Activated naive CD4-positive, alpha-beta T cell treated with anti-CD3 and anti-CD28 coated beads, Interleukin-2, amount 10 ng/mL, durations not matched to agents 7 days and 5 days (primary cell): ENCODE measurements at regions not wholly inside any gene's neighbourhood (a gene's known extent, or its start where the extent isn't known, plus 50 kb on each side); places are given as distances from the start of the nearest gene placed in this dataset.

Experiments used
- CTCF ChIA-PET: fragments of 350-600 bp; sonication (Branson Sonifier 250); formaldehyde crosslinking; loops from one replicate; lab custom pipeline; 2021; ENCODE audit warnings: antibody characterized with exemption; lab: Charles Lee
- DNase-seq: peaks from one replicate; pipeline ENCODE4 v3.0.0-alpha.2; 2020
- H3K27ac Mint-ChIP-seq: one replicate; pipeline ENCODE4 v1.8.0; 2021; ENCODE audit warnings: mild to moderate bottlenecking, moderate library complexity, mixed read lengths
- H3K27me3 Mint-ChIP-seq: one replicate; pipeline ENCODE4 v1.8.0; 2021; ENCODE audit warnings: mild to moderate bottlenecking, mixed read lengths
- H3K36me3 Mint-ChIP-seq: one replicate; pipeline ENCODE4 v1.8.0; 2021; ENCODE audit warnings: mixed read lengths
- H3K4me1 Mint-ChIP-seq: one replicate; pipeline ENCODE4 v1.8.0; 2021; ENCODE audit warnings: mixed read lengths
- H3K4me3 Mint-ChIP-seq: one replicate; pipeline ENCODE4 v1.8.0; 2021; ENCODE audit warnings: mild to moderate bottlenecking, moderate library complexity, mixed read lengths
- H3K9me3 Mint-ChIP-seq: one replicate; pipeline ENCODE4 v1.8.0; 2021; ENCODE audit warnings: mixed read lengths

DNA sequence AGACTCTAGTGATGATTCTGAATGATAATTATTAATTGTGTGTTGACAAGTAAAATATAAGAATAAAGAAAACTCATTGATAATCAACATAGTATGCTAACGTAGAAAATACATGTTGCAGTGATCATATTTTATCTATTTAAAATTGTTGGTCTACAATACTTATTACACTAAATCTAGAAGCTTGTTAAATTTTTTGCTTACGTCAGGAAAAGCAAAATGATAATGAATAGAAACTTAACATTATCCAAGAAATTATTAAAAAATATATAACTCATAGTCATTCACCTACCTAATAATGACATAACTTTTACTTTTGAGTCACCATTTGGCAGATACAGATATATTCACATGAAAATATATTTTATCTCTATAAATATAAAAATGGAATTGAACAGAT, 984.1 kb downstream of the PLOD2 start:
- no peak for DNase-seq
- CTCF ChIA-PET = no interaction called here
- H3K27ac Mint-ChIP-seq = no peak overlapping the region

DNA sequence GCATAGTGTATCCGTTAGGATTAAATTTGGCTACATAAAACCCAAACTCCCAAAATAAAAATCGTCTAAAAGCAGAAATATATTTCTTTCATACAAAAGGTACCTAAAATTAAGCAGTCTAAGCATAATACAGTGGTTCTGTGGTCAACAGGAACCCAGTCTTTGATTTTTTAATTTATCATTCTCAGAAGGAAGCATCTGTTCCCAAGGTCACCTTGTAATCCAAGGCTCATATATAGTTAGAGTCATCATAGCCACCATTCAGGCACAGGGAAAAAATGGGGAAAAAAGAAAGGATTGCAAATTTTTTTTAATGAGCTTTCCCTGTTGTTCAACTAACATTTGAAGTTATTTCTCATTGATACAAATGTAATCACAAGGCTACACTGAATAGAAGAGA, 983.2 kb downstream of the PLOD2 start:
- Mint-ChIP-seq H3K27ac (no peak overlapping the region), H3K4me1 (no peaks in the 10 kb centered on the region), H3K27me3 (no peaks in the 10 kb centered on the region), H3K9me3 (no peaks in the 10 kb centered on the region), H3K4me3 (no peak overlapping the region), H3K36me3 (no peaks in the 10 kb centered on the region)
- CTCF ChIA-PET = no interaction called here
- no peak for DNase-seq

More for the DNA sequence above, 984.1 kb downstream of the PLOD2 start:
- Mint-ChIP-seq H3K27me3 (no peaks in the 10 kb centered on the region), H3K36me3 (no peaks in the 10 kb centered on the region), H3K4me1 (no peaks in the 10 kb centered on the region), H3K9me3 (peaks cover 2% of the 10 kb centered on the region), H3K4me3 (no peak overlapping the region)

DNA sequence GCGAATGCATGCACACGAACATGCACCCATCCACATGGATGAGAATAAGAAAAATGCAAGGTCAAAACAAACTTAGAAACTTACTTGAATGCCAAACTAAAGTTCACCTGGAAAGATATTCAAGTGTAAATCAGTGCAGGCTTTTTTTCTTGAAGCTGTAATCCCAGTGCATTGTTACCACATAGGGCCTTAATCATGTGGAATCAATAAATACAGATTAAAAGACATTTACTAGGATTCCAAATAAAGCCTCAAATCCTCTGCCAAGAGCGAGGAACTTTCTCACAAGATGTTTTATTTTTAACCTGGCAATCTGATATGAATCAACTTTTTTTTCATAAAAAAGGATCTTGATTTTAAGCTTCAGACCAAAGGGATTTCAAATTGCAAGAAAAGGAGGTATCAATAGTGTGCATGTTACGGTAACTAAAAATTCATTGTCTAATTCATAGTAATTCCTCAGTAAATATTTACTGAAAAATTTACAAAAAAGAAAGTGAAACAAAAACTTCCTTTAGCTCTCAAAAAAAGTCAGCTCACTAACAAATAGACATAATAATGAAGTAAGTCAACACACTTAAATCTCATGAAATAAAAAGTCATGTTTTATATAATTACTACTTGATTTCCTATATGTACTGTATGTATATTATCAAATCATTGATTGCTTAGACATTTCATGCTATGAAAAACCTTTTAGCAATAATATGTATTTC, 978.6 kb downstream of the PLOD2 start:
- Mint-ChIP-seq H3K27me3 (no peaks in the 10 kb centered on the region), H3K4me1 (no peaks in the 10 kb centered on the region), H3K9me3 (no peaks in the 10 kb centered on the region), H3K36me3 (no peaks in the 10 kb centered on the region), H3K27ac (no peak overlapping the region), H3K4me3 (no peak overlapping the region)
- CTCF ChIA-PET = interaction anchor here (0.6 kb wide), 1 partner anchor 303 kb away, joined by 3 read pairs; no protein-coding TSS in a partner anchor
- no peak for DNase-seq

DNA sequence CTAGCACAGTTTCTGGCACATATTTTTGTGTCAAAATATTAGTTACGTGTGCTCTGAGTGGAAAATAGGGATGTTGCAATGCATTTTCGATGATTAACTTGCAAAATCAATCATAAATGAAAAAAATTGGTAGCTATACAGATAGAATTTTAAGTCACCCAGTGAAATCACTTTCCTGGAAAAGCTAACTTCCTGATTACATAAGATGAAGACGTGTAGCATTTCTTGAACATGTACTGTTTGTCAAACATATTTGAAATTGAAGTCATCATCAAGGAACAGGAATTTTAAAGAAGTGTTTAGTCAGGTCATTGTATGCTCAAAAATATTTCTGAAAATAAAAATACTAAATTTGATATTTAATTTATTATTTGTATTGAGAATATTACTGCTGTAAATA, 977.7 kb downstream of the PLOD2 start:
- Mint-ChIP-seq H3K9me3 (no peaks in the 10 kb centered on the region), H3K36me3 (no peaks in the 10 kb centered on the region), H3K27me3 (no peaks in the 10 kb centered on the region), H3K4me1 (no peaks in the 10 kb centered on the region), H3K4me3 (no peak overlapping the region), H3K27ac (no peak overlapping the region)
- DNase-seq = no peak
- CTCF ChIA-PET = no interaction called here

DNA sequence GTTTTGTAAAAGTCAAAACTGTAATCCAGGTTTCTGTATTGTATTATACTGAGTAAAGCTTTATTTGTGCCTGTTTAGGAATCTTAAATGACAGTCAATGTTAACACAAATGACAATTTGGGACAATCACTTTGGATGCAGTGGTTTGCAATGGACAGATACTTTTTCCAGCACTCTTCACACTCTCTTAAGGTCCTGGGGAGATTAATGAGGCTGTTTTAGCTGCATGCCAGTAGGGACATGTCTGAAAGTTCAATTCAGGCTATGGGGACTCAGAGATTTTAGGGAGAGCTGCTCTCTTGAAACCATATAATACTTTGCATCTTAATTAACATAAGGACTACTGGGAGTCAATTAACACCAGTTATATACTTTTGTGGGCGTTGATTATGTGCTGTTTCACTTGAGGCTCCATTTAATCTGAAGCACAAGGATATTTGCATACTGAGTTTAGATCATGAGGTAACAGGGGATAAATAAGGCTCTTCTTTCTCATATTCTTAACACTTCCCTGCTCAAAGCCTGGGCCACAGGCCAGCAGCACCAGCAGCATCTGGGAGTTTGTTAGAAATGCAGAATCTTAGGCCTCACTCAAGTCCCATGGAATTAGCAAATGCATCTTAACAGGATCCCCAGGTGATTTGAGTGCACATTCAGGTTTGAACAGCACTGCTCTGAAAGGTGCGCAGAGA, 972.8 kb downstream of the PLOD2 start:
- CTCF ChIA-PET = no interaction called here
- Mint-ChIP-seq H3K36me3 (no peaks in the 10 kb centered on the region), H3K27me3 (no peaks in the 10 kb centered on the region), H3K9me3 (no peaks in the 10 kb centered on the region), H3K27ac (no peak overlapping the region), H3K4me3 (no peak overlapping the region), H3K4me1 (no peaks in the 10 kb centered on the region)
- DNase-seq = no peak

DNA sequence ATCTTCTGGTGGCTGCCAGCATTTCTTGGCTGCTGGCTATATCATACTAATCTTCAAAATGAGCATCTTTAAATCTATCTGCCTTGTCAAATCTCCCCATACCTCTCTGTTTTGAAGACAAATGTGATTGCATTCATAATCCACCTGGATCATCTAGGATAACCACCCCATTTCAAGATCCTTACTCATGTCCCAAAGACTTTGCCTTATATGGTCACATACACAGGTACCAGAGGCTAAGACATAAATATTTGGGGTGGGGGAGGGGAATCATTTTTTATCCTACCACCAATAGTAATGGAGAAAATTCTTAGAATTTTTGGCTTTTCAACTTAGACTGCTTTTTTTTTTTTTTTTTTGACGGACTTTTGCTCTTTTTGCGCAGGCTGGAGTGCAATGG, 970.8 kb downstream of the PLOD2 start:
- Mint-ChIP-seq H3K9me3 (no peaks in the 10 kb centered on the region), H3K4me1 (no peaks in the 10 kb centered on the region), H3K27ac (no peak overlapping the region), H3K27me3 (no peaks in the 10 kb centered on the region), H3K4me3 (no peak overlapping the region), H3K36me3 (no peaks in the 10 kb centered on the region)
- DNase-seq = no peak
- CTCF ChIA-PET = no interaction called here

DNA sequence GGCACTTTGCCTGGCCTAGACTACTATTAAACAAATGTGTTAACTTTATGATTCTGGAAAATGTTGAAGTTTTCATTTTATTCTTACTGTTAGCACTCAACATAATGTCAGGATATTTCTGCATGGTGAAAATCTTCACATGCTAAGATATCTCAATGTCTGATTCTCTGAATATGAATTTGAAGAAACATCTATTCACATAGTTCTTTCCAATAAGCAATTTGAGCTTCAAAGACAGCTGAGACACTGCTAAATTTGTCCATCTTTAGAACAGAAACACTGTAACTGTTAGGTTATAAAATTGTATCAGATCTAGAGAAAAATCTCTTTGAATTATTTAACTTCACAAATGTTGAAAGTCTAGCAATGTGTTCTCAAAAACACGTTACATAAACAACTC, 970.2 kb downstream of the PLOD2 start:
- Mint-ChIP-seq H3K27me3 (no peaks in the 10 kb centered on the region), H3K4me3 (no peak overlapping the region), H3K9me3 (no peaks in the 10 kb centered on the region), H3K27ac (no peak overlapping the region), H3K36me3 (no peaks in the 10 kb centered on the region), H3K4me1 (no peaks in the 10 kb centered on the region)
- CTCF ChIA-PET = no interaction called here
- DNase-seq = no peak

DNA sequence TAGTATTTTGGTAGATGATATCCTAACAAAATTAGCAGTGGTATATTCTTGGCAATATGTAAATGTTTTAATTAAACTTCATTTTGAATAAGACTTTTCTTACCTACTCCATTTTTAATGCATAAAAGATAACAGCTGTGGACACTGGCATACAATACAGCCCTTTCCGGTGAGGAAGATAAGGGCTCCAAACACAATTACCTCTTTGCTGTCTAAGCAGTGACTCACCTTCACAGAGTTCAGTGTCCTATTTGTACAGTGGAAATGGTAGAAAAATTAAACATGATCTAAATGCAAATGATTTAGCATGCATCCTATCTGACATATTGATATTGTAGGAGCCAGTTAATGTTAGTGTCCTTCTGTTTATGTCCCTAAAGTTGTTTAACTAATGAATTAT, 969.4 kb downstream of the PLOD2 start:
- Mint-ChIP-seq H3K36me3 (no peaks in the 10 kb centered on the region), H3K27ac (no peak overlapping the region), H3K4me3 (no peak overlapping the region), H3K9me3 (peaks cover under 1% of the 10 kb centered on the region), H3K27me3 (no peaks in the 10 kb centered on the region), H3K4me1 (no peaks in the 10 kb centered on the region)
- no peak for DNase-seq
- CTCF ChIA-PET = no interaction called here

DNA sequence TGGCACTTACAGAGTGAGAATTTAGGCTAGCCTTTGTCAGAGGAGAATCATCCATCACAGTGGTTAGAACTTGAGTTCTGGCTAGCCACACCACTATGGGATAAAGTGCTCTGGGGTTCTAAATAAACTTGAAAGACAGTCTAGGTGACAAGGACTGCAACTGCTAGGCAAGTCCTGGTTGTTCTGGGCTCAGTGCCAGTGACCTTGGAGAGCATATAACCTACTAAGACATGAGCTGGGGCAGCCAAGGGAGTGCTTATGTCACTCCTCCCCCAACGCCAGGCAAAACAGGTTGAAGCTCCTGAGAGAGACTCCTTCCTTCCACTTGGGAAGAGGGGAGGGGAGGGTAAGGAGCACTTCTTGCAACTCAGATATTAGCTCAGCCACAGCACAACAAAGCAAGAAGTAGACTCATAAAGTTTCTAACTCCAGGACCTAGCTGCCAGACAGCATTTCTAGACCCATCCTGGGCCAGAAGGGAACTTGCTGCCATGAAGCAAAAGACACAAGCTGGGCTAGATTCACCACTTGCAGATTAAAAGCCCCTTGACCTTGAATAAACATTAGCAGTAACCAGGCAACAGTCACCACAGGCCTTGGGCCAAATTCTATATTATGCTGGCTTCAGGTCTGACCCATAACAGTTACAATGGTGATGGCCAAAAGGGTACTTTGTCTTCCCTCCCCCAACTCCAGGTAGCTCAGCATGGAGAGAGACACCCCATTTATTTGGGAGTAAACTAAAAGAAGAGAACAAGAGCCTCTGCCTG, 963.7 kb downstream of the PLOD2 start:
- peaks cover 13% of the 10 kb centered on the region for H3K9me3 Mint-ChIP-seq
- H3K36me3 Mint-ChIP-seq = no peaks in the 10 kb centered on the region
- H3K27ac Mint-ChIP-seq = no peak overlapping the region
- H3K27me3 Mint-ChIP-seq = no peaks in the 10 kb centered on the region
- H3K4me1 Mint-ChIP-seq = no peaks in the 10 kb centered on the region
- DNase-seq = no peak
- CTCF ChIA-PET = no interaction called here
- no peak overlapping the region for H3K4me3 Mint-ChIP-seq

DNA sequence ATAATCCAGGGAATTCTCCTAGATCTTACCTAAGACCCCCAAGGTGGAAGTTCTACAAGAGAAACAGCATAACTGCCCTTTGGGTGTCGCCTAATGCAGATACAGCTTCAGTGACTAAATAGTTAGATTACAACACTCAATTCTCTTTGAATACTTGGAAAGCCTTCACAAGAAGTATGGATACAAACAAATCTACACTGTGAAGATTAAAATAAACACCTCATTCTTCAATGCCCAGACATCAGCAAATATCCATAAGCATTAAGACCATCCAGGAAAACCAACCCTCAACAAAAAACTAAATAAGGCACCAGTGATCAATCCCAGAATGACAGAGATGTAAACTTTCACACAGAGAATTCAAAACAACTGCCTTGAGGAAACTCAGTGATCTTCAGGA, 963.2 kb downstream of the PLOD2 start:
- Mint-ChIP-seq H3K4me3 (no peak overlapping the region), H3K9me3 (peaks cover 13% of the 10 kb centered on the region), H3K27ac (no peak overlapping the region), H3K4me1 (no peaks in the 10 kb centered on the region), H3K36me3 (no peaks in the 10 kb centered on the region), H3K27me3 (no peaks in the 10 kb centered on the region)
- DNase-seq = no peak
- CTCF ChIA-PET = no interaction called here

DNA sequence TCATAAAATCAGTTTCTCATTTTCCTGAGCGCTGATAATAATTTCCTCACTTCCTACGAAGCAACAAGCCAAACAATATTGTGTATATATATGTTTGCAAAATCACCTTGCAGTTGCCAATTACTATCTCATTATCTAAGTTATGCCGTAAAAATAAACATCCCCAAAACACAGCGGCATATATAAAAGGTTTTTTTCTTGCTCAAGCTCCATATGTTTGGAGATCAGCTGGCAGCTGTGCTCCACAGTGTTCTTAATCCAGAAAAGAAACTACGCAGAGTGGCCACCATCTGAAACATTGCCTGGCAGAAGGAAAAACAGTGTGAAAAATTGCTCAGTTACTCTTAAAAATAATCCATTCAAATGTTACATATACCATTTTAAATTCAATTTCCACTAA, 951.4 kb downstream of the PLOD2 start:
- CTCF ChIA-PET = no interaction called here
- Mint-ChIP-seq H3K36me3 (no peaks in the 10 kb centered on the region), H3K27ac (no peak overlapping the region), H3K4me3 (no peak overlapping the region), H3K27me3 (no peaks in the 10 kb centered on the region), H3K4me1 (no peaks in the 10 kb centered on the region), H3K9me3 (peaks cover 2% of the 10 kb centered on the region)
- DNase-seq = no peak

DNA sequence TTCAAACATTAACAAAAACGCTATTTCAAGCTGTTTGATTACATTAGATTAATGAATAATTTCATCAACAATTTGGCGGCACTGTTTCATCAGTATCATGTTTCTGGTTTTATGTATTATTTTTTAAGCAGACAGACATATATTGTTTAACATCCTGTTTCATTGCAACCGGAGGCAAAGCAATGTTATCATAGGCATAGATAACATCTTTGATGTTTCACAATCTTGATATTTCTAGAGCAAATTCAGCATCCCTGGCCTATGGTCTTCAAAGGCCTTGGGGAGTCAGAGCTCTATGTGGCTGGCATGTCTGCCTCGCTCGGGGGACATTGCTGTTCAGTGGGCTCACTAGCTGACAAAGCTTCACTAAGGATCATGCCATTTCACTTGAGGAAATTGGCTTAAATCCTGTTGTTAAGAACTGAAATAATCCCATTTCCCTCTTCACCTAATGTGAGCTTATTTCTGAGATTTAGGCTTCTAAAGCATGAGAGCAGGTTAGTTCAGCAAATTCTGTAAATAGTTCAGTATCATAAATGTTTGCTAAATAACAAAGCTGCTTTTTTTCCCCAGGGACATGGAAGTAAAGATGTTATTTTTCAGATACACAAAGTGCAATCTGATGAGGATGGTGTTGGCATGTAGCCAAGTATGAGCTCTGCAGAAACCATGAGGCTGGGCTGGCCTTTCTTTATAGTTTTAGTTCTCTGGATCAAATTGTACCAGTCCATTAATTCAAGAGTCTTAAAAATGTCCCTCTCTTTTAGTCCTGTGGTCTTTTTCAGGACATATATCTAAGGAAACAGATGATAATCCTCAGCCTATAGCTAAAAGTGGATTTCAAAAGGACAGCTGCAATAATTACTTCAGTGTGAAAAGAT, 941.4 kb downstream of the PLOD2 start:
- peaks cover 3% of the 10 kb centered on the region for H3K9me3 Mint-ChIP-seq
- H3K4me3 Mint-ChIP-seq = no peak overlapping the region
- H3K27ac Mint-ChIP-seq = no peak overlapping the region
- H3K36me3 Mint-ChIP-seq = no peaks in the 10 kb centered on the region
- CTCF ChIA-PET = no interaction called here
- H3K4me1 Mint-ChIP-seq = no peaks in the 10 kb centered on the region
- H3K27me3 Mint-ChIP-seq = no peaks in the 10 kb centered on the region
- no peak for DNase-seq

DNA sequence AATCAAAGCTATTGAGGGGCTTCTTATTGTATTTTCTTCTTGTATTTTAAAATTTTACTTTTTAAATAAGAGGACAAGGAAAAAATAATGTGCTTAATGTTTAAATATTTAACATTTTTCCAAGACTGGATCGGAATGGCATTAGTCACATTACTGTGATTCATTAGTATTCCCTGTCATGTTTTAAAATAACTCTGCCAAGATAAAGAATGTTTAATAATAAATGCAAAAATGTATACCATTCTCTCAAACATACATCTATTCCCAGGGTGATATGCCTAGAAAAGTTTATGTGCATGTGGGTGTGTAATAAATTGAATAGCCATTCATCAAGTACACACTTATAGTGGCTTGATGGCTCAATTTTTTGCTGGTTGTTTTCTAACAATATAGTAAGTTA, 936.1 kb downstream of the PLOD2 start:
- H3K27me3 Mint-ChIP-seq = no peaks in the 10 kb centered on the region
- peaks cover 3% of the 10 kb centered on the region for H3K9me3 Mint-ChIP-seq
- no peaks in the 10 kb centered on the region for H3K36me3 Mint-ChIP-seq
- CTCF ChIA-PET = no interaction called here
- no peak overlapping the region for H3K27ac Mint-ChIP-seq
- DNase-seq = no peak
- H3K4me1 Mint-ChIP-seq = no peaks in the 10 kb centered on the region
- no peak overlapping the region for H3K4me3 Mint-ChIP-seq

DNA sequence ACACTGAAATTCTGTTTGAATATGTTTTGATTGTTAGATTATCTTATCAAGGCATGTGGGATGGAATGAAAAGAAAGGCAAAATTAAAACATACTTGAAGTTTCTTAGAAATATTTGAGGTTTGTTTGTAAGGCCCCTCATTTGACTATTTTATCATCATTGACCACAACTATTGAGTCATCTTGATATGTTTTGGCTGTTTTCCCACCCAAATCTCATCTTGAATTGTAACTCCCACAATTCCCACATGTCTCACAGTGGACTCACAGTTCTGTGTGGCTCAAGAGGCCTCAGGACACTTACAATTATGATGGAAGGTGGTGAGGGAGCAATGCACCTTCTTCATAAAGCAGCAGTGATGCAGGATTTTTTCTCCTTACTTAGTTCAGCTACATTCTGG, 917.1 kb downstream of the PLOD2 start:
- CTCF ChIA-PET = no interaction called here
- no peak overlapping the region for H3K27ac Mint-ChIP-seq
- H3K27me3 Mint-ChIP-seq = no peaks in the 10 kb centered on the region
- no peak overlapping the region for H3K4me3 Mint-ChIP-seq
- no peaks in the 10 kb centered on the region for H3K4me1 Mint-ChIP-seq
- DNase-seq = no peak
- H3K9me3 Mint-ChIP-seq = no peaks in the 10 kb centered on the region
- H3K36me3 Mint-ChIP-seq = no peaks in the 10 kb centered on the region
